NOMO-1 treated with DMSO at 0.1 percent for 48 hours (cell line): ENCODE measurements at regions not wholly inside any gene's neighbourhood (a gene's known extent, or its start where the extent isn't known, plus 50 kb on each side); places are given as distances from the start of the nearest gene placed in this dataset.
A peak's percentile ranks its signal among the peaks of the same experiment; 100 is the strongest.

Experiments used
- DNase-seq: peaks from one replicate; lab custom pipeline; 2025; ENCODE audit not compliant: unreplicated experiment; lab: John Stamatoyannopoulos, UW

DNA sequence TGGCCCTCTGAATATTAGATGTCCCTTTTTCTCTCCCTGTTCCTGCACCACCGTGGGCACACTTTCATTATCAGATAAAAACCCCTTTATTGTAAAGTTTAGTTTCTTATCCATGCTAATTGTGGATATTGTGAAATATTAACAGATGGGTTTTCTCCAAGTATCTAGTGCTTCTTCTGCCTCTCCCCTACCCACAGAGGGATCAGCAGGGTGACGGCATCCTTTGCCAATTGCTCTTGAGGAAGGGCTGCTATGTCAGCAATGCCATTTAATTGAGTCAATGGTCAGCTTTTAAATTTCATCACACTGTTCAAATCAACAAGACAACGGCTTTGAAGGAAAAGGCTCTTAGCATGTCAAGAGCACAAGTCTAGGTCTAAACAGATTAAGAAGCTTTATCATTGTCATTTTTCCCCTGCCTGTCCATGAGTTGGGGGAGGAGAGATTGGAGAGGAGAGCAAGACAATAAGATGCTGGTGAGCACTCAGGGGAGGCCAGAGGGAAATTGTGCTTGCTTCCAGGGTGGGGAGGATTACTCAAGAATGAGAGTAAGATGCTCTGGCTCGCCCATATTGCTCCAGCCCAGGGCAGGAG, 443.0 kb upstream of the CCL2 start:
- DNase-seq: no peak

GRCh38 chr17:33814852-33815251, 440.2 kb upstream of the CCL2 start:
- no peak for DNase-seq

- DNase-seq: no peak
Observed at GRCh38 chr17:33816036-33816435, 439.0 kb upstream of the CCL2 start.

DNA sequence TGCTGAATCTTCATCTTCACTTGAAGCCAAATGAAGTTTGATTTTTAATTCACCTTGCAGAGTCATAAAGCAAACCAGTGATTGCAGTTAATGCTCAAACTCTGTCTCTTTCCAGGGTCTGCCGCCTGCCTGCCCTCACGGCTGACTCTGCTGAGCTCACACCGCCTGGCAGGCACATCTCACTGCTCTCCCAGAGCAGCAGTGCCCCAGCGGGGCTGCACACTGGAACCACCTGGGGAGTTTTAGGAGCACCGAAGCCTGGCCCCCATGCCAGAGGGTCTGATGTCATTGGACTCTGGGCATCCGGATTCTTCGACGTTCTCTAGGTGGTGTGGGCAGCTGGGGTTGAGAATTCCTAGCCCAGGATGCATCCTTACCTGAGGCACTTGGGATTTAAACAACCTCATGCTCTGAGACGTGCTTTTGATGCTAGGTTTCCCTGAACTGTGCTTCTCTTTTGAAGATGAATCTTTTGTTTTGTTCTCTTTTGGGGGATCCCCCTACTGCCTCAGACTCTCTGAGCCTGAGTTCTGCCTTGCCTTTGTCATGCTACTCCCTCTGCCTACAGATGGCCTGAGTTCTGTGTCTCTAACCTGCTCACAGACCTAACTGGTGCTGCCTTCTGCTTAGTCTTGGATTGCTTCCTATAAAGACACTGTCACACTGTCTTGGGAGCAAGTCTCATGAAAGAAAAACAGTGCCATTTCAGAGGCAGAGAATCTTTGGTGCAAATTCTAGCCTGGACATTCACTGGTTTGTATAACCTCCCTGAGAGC, 438.1 kb upstream of the CCL2 start:
- no peak for DNase-seq

GRCh38 chr17:33819539-33819938, 435.5 kb upstream of the CCL2 start:
- DNase-seq: no peak

DNA sequence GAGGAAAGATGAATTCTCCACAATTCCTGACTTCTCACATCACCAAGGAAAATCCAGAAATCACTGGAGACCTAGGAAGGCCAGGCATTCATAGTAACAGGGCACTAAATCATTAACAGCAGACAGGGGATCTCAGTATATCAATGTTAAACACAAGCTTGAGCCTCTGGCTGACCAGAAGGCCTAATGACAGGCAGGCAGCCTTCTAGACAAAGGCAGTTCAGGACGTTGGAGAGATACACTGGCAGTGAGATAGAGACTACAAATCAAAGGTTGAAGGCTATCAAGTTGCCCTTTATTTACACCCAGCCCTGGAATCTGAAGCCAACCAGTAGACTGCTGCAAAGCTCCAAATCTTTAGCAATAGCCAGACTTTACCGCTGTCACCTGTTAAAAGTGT, 422.8 kb upstream of the CCL2 start:
- DNase-seq: no peak

DNA sequence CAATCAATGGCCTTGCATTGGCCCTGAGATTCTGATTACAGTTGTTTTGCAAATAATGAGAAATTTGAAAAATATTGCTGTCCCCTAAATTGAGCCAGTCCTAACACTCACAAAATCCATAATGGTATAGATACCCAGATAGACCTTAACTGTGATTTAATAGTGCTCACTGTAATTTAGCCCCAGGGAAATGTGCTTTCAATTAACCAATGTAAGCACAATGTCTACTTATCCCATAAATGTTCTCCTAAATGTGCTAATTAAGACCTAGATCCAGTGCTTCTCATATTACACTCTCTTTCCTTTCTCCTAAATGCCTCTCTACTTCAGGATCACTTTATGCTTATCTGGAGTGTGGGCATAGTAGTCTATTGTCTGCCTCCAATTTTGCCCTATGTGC, 417.8 kb upstream of the CCL2 start:
- no peak for DNase-seq

DNA sequence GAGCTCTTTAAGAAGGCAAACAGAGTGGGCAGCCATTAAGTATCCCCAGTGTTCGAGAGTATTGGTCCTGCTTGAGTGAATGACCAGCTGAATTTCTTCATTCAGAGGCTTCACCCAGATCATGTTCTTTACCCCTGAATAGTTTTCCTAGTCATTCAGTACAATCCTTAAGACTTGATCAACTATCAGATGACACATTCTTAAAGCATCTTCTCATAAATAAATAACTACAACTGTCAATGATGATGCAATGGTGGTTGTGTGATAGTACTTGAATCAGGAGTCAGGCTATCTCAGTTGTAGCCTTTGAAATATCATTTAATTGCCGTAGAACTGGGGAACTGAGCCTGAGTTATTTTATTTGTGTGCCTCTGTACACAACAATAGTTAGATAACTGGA, 416.8 kb upstream of the CCL2 start:
- no peak for DNase-seq

GRCh38 chr17:33847900-33848299, 407.2 kb upstream of the CCL2 start:
- DNase-seq: no peak

GRCh38 chr17:33848433-33848832, 406.7 kb upstream of the CCL2 start:
- DNase-seq: no peak

DNA sequence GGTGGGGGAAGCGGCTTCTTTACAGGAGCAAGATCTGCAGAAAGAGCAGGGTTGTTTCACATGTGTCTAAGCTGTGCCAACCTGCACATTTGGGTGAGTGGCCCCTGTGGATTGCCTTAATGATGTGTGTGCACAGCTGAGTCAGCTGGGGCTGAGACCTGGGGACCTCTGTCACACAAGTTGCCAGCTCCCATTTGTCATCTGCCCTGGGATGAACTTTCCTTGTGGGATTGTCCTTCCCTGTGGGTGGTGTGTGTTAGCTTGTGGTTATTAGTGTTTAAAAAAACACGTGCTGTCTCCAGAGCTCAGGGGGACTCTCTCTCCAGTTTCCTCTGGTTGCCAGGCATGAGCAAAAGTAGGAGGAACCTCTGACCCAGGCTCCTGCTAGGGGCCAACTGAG, 400.5 kb upstream of the CCL2 start:
- DNase-seq: no peak

DNA sequence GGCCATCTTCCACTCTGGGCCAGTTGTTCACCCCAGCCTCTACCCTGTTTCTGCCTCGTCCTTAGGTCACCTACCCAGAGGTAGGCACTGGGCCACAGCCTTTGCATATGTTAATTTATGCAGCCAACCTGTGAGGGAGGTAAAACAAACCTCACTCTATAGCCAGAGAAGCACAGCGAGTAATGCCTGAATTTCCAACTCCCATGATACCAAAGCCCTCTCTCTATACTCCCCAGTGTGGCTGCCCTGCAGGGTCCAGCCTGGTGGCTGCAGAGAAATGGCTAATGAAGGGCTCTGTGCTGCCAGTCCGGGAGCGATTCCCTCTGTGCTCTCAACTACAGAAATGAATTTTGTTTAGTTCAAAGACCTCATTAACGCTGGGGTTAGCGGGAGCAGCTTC, 397.0 kb upstream of the CCL2 start:
- no peak for DNase-seq

- no peak for DNase-seq
Observed at GRCh38 chr17:33858682-33859081, 396.4 kb upstream of the CCL2 start.

DNA sequence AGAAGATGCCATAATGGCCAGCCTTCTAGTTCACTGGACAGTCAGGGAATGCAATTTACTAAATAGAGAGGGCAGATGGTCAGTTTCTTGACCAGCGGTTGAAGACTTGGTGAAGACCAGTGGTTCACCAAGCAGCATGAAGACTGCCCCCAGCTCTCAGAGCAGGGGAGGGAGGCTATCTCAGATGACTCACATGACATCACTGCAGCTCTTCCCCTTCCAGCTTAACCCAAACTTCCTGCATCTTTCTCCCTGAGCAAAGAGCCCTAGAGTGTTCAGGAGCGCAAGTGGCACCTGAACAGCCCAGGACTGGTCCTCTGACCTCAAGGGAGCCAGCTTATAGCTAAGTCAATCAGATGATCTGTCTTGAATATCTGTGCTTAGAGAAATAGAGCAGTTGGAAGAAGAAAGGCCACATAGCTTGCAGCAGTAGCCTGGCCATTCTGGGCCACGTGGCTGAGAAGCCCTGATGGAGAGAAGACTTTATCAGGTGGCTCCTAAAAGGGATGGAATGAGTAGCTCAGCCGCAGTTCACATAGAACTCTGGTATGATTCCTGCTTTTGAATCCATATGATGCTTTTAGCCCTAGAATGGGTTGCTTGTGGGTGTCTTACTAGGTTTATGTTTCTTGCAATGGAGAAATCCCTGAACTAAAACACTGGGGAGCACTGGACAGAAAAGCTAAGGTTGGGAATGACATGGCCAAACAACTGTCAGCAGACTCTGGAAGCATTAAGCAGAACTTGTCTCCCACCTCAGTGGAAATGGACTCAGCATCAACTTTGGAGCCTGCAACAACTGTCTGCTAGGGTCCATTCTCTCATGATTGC, 392.1 kb upstream of the CCL2 start:
- DNase-seq: no peak

DNA sequence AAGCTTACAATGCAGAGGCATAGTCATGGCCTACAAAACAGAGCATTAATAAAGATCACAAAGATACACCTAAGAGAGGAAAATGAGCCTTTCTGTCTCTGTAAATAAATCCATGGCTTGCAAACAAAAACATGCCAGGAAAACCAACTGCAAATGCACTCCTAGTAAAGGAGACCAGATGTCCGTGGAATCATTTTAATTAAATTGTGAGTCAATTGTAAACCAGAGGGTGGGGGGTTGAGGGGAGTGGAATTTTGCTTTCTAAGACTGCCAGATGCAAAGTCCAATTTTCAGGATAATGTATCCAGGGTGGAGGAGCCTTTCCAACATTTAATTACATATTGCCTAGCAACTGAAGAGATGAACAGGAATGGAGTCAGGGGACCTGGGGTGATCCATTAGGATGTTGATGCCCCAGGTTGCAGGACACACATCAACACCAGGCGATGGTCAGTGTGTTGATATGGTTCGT, 390.3 kb upstream of the CCL2 start:
- no peak for DNase-seq

GRCh38 chr17:33868899-33869298, 386.2 kb upstream of the CCL2 start:
- no peak for DNase-seq

GRCh38 chr17:33870936-33871335, 384.1 kb upstream of the CCL2 start:
- DNase-seq: no peak

DNA sequence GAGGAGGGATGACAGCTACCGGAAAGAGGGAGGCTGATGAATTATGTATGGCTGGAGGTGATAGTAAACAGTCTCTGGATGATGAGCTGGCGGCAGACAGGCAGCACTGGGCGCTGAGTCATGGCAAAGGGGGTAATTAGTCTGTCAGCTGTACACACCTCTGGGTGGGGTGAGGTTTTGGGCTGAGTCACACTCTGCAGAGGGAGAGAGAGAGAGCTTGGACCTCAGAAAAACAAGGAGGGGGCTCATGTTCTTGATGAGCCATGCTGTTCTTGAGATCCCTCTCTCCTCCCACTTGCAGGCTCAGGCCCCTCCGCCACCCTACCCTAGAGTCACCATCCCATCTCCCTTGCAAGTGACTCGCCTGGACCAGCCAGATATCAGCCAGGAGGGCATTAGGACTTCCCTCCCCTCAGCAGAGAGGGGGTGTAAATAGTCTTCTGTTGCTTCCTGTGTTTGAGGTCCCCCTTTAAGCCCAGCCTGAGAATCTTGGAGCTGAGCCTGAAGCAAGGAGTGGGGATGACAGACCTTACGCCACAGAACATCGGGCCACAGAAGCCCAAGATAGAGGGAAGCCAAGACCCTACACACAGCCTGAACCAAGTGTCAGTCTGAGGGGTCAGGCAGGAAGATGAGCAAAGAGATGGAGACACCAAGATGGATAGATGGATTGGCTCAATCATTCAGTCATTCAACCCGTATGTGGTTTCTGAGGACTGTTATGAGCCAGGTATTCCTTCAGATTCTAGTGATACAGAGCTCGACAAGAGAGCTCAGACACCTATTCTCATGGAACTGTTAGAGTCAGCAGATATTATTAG, 383.2 kb upstream of the CCL2 start:
- DNase-seq: peak; percentile 1

DNA sequence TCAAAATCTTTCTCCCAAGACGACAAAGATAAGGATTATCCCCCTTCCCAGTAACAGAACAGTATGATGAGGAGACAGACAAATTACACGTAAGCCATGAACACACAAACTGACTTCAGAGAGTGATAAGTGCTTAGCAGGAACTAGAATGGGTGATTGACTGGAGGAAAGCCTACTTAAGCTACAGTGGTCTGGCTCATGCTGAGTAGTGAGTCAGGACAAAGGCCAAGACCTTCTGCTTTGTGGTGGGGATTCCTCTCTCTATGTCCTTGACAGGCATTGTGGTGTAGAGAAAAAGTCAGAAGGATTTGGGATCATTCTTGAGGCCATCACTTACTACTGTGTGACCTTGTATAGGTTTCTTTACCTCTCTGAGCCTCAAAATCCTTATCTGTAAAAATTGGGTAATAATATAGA, 381.9 kb upstream of the CCL2 start:
- no peak for DNase-seq

DNA sequence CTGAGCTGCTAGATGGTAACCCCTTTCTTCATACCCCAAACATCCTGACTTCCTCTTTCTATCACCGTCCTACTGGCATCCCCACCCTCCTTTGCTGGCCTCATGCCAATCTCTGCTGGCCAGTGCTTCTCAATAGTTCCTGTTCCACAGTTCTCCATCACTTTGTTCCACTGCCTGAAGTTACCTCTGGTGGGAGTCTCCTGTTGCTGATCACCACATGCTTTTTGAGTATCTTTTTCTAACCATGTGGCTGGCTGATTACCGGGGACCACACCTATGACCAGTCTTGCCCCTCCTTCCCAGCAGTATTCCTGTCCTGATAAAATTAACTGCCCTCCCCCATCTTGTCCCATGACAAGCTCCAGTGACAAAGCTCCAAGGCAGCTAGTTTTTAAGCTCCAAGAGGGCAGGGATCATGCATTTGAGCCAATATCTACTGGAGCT, 380.4 kb upstream of the CCL2 start:
- DNase-seq: peak; percentile 71

- no peak for DNase-seq
Observed at GRCh38 chr17:33875973-33876372, 379.1 kb upstream of the CCL2 start.
